Astrocyte of the spinal cord (primary cell): ENCODE measurements at regions not wholly inside any gene's neighbourhood (a gene's known extent, or its start where the extent isn't known, plus 50 kb on each side); places are given as distances from the start of the nearest gene placed in this dataset.

Source experiments
- DNase-seq: peaks from one replicate; pipeline ENCODE4 v3.0.0; 2011; ENCODE audit warnings: low read depth, low spot score
- H3K4me3 ChIP-seq: 2 replicates; pipeline ENCODE4 v1.5.1; 2011; ENCODE audit warnings: low read depth, mild to moderate bottlenecking, low read length, moderate library complexity
- in situ Hi-C: cut with HindIII; loops from 2 replicates; pipeline ENCODE4 v1.10.0; 2017; ENCODE audit warnings: low sequenced_read_pairs
- TF ChIP-seq, protein P1 (sequence below): IDR thresholded peaks from 2 replicates; pipeline ENCODE4 v1.5.1; 2012; ENCODE audit warnings: low read depth, mild to moderate bottlenecking, low read length, inconsistent platforms

DNA sequence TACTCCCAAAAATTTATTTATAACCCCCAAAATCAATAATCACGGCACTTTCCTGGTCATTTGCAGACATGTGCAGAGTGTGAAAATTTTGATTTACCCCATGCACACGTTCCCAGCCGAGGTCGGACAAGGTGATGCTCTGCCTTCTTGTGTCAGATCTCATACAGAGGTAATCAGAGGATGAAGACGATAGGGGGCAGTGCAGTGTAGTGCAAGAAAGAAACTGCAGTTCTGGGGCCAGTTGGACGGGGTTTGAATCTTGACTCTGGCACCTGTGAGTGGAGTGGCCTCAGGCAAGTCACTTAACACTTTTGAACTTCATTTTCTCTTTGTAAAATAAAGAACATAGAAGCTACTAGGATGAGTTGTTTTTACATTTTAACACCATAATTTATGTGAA lies 88.4 kb downstream of the FRMPD3 start:
- in situ Hi-C loops, result no loop called here
- peak; percentile 40 for DNase-seq
- TF ChIP-seq, protein P1, sequence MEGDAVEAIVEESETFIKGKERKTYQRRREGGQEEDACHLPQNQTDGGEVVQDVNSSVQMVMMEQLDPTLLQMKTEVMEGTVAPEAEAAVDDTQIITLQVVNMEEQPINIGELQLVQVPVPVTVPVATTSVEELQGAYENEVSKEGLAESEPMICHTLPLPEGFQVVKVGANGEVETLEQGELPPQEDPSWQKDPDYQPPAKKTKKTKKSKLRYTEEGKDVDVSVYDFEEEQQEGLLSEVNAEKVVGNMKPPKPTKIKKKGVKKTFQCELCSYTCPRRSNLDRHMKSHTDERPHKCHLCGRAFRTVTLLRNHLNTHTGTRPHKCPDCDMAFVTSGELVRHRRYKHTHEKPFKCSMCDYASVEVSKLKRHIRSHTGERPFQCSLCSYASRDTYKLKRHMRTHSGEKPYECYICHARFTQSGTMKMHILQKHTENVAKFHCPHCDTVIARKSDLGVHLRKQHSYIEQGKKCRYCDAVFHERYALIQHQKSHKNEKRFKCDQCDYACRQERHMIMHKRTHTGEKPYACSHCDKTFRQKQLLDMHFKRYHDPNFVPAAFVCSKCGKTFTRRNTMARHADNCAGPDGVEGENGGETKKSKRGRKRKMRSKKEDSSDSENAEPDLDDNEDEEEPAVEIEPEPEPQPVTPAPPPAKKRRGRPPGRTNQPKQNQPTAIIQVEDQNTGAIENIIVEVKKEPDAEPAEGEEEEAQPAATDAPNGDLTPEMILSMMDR, result peak; percentile 50
- H3K4me3 ChIP-seq, result no peak overlapping the region

DNA sequence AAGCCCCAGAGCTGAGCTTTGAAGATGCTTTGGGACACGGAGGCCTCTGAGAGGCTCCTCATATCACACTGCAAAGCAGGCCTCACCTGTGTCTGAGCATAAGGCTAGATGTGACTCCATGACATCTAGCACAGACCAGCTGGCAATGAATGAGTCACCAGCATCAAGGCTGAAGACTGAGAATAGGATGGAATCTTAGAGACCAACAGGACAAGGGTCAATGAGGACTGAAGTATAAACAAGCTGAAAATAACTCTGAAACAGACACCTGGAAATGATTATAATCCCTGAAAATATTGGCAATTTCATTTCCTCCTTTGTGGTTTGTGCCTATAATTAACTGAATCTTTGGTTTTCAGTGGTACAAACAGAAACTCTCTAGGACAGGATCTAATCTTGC lies 87.1 kb upstream of the PRPS1 start:
- TF ChIP-seq, protein P1, result no peak
- DNase-seq, result no peak
- in situ Hi-C loops, result no loop called here

DNA sequence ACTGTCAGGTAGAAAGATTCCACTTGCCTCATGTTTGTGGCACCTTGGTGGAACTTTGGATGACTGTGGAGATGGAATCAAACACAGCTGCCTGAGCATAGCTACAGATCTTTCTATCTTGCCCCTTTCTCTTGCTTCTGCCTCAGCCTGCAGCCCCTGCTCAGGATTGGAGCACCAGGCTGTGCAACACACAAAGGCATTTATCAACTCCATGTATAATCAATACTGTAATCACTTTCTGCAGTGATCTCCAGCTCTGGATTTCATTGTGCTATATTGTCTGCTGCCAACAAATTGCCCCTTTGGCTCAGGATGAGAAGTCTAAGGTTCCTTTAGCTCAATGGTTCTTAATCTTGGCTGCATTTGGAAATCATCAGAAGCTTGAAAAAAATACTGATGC lies 86.3 kb upstream of the PRPS1 start:
- no peak overlapping the region for H3K4me3 ChIP-seq
- TF ChIP-seq, protein P1, result no peak
- no peak for DNase-seq
- in situ Hi-C loops, result no loop called here

More for the DNA sequence above, 87.1 kb upstream of the PRPS1 start:
- H3K4me3 ChIP-seq, result no peak overlapping the region

DNA sequence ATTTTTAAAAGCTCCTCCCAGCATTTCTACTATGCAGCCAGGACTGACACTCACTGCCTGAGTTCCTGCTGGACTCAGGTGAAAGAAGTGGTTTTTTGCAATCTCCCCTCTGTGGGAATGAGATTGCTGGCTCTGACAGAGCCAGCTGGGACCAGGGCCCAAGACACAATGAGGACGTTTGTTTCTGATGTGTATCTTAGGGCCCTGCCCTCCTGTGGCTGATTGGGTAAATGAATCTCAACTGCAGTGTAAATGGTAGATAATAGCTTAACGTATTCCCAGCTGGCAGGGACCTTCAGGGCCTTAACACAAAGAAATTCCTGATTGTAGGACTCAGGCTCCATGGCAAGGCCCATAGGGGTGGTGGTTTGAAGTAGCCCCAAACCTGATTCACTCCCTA lies 85.8 kb upstream of the PRPS1 start:
- no peak overlapping the region for H3K4me3 ChIP-seq
- in situ Hi-C loops, result no loop called here
- DNase-seq, result peak; percentile 27
- TF ChIP-seq, protein P1, result no peak

DNA sequence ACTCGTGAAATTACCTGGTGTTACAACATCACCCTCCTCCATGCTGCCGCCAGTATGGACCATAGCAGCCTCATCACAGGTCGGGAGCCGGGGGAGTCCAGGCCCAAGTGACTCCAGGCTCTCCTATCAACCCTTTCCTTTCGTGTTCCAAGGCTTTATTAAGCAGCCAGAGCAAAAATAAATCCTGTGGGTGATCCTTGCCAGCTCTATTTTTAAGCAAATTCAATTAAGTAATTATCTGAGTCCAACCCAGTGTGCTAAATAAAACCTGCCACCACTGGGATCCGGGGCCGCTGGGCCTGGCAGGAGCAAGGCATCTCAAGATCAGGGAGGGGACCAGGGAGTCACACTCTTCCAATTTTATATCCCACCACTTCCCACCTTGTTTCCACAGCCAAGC lies 80.7 kb upstream of the PRPS1 start:
- TF ChIP-seq, protein P1, result no peak
- in situ Hi-C loops, result no loop called here
- no peak overlapping the region for H3K4me3 ChIP-seq
- no peak for DNase-seq

DNA sequence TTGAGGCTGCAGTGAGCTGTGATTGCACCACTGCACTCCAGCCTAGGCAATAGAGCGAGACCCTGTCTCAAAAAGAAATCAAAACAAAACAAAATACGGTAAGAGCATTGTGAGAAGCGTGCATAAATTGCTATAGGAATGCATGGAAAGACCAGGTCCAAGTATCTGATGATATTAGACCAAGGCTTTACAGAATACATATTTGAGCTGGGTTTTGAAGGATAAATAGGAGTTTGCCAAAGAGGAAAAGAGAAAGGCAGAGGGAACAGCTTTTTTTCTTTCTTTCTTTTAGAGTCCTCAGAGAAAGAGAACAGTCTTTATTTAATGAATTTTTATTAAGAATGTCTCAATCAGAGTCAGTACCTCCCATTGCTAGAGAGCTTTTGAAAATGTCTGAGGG lies 79.5 kb upstream of the PRPS1 start:
- in situ Hi-C loops, result no loop called here
- TF ChIP-seq, protein P1, result no peak
- DNase-seq, result no peak
- no peak overlapping the region for H3K4me3 ChIP-seq

DNA sequence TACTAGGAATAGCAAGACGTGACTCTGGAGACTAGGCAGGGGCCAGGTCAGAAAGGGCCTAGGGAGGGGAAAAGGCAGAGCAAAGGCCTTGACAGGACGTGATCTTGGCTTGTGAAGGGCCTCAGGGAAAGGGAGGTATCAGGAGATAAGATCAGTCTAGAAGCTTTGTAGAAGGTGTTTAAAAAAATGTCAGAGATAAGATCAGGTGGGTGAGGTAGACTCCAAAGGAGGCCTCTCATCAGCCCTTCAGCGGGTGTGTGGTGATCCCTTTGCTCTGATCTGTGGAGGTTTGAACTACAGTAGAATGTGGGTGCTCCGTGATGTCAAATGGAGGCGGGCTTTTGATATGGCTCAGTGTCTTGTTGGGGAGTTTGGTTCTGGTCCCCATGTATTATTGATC lies 78.8 kb upstream of the PRPS1 start:
- TF ChIP-seq, protein P1, result no peak
- no peak for DNase-seq
- in situ Hi-C loops, result no loop called here
- no peak overlapping the region for H3K4me3 ChIP-seq
